Gastroesophageal sphincter (tissue), 3 donors: ENCODE measurements at regions not wholly inside any gene's neighbourhood (a gene's known extent, or its start where the extent isn't known, plus 50 kb on each side); places are given as distances from the start of the nearest gene placed in this dataset.
"Not testable (repeated sequence)": the region's sequence is repeated elsewhere in the genome, so short reads cannot be mapped to it uniquely, and the experiment has no call there.

ENCODE experiments used
- CTCF ChIP-seq, 4 experiments: fragments of 200-600 bp in 2 of 4; fragments of 450-650 bp in 2 of 4; sonication (generic) in 1 of 4; IDR thresholded peaks; one replicate each; pipeline ENCODE4 v1.5.1; 2017 to 2019; ENCODE audit warnings: antibody characterized with exemption in 4 of 4, mild to moderate bottlenecking in 2 of 4, moderate library complexity in 2 of 4
- EP300 ChIP-seq: sonication (generic); formaldehyde crosslinking; IDR thresholded peaks from one replicate; pipeline ENCODE4 v1.6.1; 2017; ENCODE audit warnings: antibody characterized with exemption, mild to moderate bottlenecking
- POLR2A ChIP-seq, 2 donors: fragments of 450-650 bp; IDR thresholded peaks; one replicate each; pipeline ENCODE4 v1.6.1; 2017; ENCODE audit warnings: antibody characterized with exemption in 2 of 2, mild to moderate bottlenecking in 2 of 2, moderate library complexity in 1 of 2

GRCh38 chr14:39497677-39498076 lies 65.4 kb upstream of the FBXO33 start:
- TF ChIP-seq CTCF (IDR thresholded peaks at IDR 0.05); EP300; POLR2A (IDR thresholded peaks at IDR 0.05): not testable (repeated sequence)
